Middle frontal gyrus (tissue), 1 donor: ENCODE measurements at regions not wholly inside any gene's neighbourhood (a gene's known extent, or its start where the extent isn't known, plus 50 kb on each side); places are given as distances from the start of the nearest gene placed in this dataset.
"Not testable (repeated sequence)": the region's sequence is repeated elsewhere in the genome, so short reads cannot be mapped to it uniquely, and the experiment has no call there.

Source experiments
- DNase-seq: peaks from one replicate; pipeline ENCODE4 v3.0.0-alpha.2; 2015; ENCODE audit warnings: low spot score; ENCODE audit errors: extremely low spot score

GRCh38 chr2:42974721-42975717, 182.6 kb upstream of the HAAO start:
- DNase-seq = no peak

DNA sequence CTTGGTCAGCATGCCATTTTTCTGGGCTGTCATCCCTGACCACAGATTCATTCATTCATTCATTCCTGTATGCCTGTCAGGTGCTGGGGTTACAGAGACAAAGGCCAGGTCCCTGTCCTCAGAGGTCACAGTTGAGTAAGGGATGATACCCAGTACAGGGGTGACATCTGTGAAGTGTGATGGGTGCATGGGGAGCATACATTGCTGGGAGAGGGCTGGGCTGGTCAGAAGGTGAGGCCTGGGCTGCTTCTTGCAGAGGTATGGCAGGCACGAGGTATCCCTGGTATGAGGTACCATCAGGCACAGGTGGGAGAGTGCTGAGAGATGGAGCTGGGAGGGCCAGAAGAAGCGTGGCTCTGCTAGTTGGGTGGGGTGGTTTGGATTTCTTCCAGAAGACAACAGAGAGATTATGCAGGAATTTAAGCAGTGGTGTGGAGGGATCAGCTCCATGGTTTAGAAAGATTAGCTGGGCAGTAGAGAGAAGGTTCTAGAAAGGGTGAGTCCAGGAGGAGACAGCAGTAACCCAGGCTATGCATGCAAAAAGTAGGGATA, 181.9 kb upstream of the HAAO start:
- no peak for DNase-seq

- DNase-seq = no peak
These were observed 181.3 kb upstream of the HAAO start for GRCh38 chr2:42973726-42974125.

GRCh38 chr2:42972933-42973516, 180.6 kb upstream of the HAAO start:
- not testable (repeated sequence) for DNase-seq

GRCh38 chr2:42971947-42972736, 179.8 kb upstream of the HAAO start:
- no peak for DNase-seq

- DNase-seq = no peak
These were observed 179.0 kb upstream of the HAAO start for GRCh38 chr2:42971381-42971780.

DNA sequence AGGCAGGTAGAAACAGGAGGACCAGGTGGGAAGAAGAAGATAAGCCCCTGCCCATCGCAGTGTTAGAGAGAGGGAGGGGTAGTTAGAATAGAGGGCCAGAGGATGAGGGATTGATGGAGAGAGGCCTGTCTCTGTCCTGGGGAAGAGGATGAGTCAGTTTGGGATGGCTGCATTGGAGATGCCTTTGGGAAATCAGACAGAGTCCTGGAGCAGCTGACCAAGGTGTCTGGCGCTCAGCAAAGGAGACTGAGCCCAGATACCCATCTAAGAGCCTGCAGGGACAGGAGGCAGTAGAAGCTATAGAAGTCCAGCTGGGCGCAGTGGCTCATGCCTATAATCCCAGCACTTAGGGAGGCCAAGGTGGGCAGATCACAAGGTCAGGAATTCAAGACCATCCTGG, 177.8 kb upstream of the HAAO start:
- no peak for DNase-seq

DNA sequence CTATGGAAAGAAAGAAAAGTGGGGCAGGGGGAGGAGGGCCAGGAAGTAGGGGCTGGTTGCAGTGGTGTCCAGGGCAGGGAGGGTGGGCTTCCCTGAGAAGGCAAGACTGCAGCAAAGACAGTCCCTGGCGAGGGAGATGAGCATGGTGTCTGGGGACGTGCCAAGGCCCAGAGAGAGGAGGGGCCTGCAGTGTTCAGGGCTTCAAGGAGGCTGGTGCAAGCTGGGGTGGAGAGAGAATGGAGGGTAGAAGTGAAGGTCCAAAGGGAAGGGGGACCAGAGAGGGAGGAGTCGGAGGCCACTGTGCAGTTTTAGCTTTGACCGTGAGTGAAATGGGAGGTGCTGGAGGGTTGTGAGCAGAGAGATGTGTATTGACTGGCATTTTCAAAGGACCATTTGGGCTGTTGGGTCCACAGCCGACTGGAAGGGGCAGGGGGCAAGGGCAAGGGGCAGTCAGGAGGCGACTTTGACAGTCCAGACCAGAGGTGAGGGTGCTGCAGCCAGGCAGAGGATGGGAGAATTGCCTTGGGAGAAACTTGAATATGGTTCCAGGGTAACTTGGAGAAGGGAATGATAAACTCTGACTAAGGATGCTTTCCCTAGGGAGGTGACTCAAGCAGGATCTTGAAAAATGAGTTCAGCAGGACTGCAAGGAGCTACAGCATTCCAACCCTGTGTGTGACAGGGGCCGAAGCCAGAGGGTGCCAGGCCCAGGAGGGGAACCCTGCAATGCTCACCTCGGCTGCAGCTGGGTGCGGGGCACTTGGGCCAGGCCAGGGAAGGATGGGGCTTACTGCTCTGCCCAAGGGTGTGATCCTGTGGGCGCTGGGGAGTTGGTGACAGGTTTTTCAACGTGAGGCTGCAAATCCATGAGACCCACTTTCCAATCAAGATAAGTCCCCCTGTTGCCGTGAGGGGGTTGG, 177.1 kb upstream of the HAAO start:
- no peak for DNase-seq

- DNase-seq = no peak
These were observed 175.7 kb upstream of the HAAO start for GRCh38 chr2:42967959-42968674.

GRCh38 chr2:42965910-42966309, 173.5 kb upstream of the HAAO start:
- no peak for DNase-seq

DNA sequence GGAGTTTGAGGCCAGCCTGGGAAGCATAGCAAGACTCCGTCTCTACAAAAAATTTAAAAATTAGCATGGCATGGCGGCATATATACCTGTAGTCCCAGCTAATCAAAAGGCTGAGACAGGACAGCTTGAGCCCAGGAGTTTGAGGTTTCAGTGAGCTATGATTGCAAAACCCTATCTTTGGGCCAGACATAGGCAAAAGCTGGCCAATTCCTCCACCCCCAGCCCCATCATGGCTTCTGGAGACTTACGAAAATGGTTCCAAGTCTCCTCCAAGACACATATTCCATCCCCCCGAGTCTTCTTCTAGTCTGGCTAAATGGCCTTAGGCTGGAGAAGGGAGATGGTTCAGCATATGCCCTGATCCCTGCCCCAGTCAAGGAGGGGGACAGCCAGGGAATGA, 172.8 kb upstream of the HAAO start:
- DNase-seq = no peak

- DNase-seq = no peak
These were observed 172.2 kb upstream of the HAAO start for GRCh38 chr2:42964439-42965083.

DNA sequence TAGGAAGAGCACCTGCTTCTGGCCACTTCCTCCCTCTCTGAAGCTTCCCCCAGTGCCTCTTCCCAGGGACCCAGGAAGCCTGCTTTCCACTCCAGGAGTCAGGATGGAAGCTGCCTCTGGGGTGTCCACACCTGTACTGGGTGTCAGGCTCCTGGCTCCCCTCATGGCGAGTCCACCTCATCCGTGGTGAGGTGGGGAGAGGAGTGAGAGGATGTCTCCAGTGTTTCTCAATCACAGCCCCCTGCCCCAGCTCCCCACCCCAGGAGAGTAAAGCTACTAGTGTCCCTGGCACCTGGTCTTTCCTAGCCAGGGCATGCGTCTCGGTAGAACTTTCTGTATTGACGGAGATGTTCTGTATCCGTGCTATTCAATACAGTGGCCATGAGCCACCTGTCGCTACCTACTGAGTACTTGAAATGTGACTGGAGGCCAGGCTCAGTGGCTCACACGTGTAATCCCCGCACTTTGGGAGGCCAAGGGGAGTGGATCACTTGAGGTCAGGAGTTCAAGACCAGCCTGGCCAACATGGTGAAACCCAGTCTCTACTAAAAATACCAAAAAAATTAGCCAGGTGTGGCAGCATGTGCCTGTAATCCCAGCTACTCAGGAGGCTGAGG, 171.2 kb upstream of the HAAO start:
- DNase-seq = no peak

DNA sequence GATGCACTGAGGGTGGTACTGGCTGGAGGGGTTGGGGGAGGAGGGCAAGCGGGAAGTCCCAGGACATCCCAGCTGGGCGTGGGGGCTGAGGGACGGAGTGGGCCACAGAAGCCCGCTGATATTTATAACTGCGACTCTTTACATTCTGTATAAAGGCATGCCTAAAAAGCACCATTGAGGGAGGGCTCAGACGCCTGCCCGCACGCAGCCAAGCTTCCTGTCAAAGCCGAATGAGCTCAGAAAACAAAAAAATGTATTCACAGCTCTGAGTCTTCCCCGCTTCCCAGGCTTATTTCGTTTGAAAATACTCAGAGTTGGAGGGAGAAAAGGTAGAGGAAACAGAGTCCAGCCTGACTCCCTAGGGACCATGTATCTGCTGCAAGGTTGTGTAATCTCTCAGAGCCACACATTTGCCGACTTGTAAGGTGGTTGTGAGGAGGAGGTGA, 170.1 kb upstream of the HAAO start:
- DNase-seq = no peak

DNA sequence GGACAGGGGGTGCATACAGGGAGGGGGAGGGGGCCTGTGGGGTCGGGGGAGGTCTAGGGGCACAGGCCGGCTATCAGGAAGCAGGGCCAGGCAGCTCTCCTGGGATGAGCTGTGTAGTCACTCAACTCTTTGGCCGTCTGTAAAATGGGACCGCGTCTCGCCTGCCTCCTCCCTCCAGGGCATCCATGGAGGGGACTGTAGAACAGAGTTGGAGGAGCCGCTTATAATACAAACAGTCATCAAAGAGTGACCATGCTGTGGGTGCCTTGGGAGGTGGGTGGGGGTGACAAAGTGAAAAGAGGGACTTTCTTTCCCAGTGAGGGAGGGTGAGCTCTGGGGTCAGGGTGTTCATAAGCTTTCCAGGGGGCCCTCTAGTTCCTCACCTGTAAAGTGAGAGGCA, 169.6 kb upstream of the HAAO start:
- DNase-seq = no peak

DNA sequence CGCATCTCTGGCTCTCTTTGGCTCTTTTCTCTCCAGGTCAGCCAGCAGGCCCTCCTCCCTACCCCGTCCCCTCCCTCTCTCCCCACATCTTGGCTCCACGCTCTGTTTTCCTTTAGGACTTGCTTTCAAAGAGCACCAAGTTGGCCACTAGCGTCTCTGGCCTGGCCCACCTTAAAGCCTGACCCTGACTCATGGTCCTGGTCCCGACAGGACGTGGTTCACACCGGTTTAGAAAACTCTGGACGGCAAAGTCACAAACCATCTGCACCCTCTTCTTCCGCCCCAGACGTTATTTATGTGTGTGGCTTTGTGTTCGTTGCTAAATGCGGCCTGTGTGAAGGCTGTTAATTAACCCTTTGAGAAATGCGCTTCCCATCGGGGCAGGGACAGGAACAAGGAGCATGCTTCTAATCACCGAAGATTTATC, 169.0 kb upstream of the HAAO start:
- no peak for DNase-seq

- DNase-seq = no peak
These were observed 168.4 kb upstream of the HAAO start for GRCh38 chr2:42960842-42961180.

- no peak for DNase-seq
These were observed 167.8 kb upstream of the HAAO start for GRCh38 chr2:42960002-42960841.
